Neuronal stem cell (in vitro differentiated cells): ENCODE measurements at regions not wholly inside any gene's neighbourhood (a gene's known extent, or its start where the extent isn't known, plus 50 kb on each side); places are given as distances from the start of the nearest gene placed in this dataset.
A peak's percentile ranks its signal among the peaks of the same experiment; 100 is the strongest.

Source experiments
- DNase-seq: peaks from one replicate; pipeline ENCODE4 v3.0.0-alpha.2; 2013; ENCODE audit warnings: low spot score
- H2AFZ ChIP-seq: one replicate; pipeline ENCODE4 v1.6.1; 2013; ENCODE audit warnings: mild to moderate bottlenecking, low read length, inconsistent platforms
- H2AK5ac ChIP-seq: 2 replicates; pipeline ENCODE4 v1.6.1; 2013; ENCODE audit warnings: low read depth, mild to moderate bottlenecking, inconsistent platforms, low read length, moderate library complexity, mixed read lengths
- H2BK120ac ChIP-seq: 2 replicates; pipeline ENCODE4 v1.6.1; 2013; ENCODE audit warnings: low read depth, mild to moderate bottlenecking, inconsistent platforms, low read length, moderate library complexity, mixed read lengths
- H2BK12ac ChIP-seq: one replicate; pipeline ENCODE4 v1.6.1; 2013; ENCODE audit warnings: low read length, inconsistent platforms
- H2BK15ac ChIP-seq: 2 replicates; pipeline ENCODE4 v1.6.1; 2013; ENCODE audit warnings: mild to moderate bottlenecking, low read length, inconsistent platforms, mixed read lengths
- H2BK5ac ChIP-seq: one replicate; pipeline ENCODE4 v1.6.1; 2013; ENCODE audit warnings: inconsistent platforms, mild to moderate bottlenecking, low read length, moderate library complexity
- H3K14ac ChIP-seq: one replicate; pipeline ENCODE4 v1.6.1; 2013; ENCODE audit warnings: low read length, inconsistent platforms
- H3K18ac ChIP-seq: 2 replicates; pipeline ENCODE4 v1.6.1; 2013; ENCODE audit warnings: low read length, inconsistent platforms
- H3K23ac ChIP-seq: 2 replicates; pipeline ENCODE4 v1.6.1; 2013; ENCODE audit warnings: low read depth, mild to moderate bottlenecking, mixed read lengths, low read length, inconsistent platforms; ENCODE audit not compliant: poor library complexity
- H3K27ac ChIP-seq: replicated peaks from 3 replicates; pipeline ENCODE4 v1.5.1; 2013; ENCODE audit warnings: low read length, inconsistent platforms
- H3K27me3 ChIP-seq, 3 experiments: 2 replicates each; pipeline ENCODE4 v1.6.1; 2013; ENCODE audit warnings: low read length in 3 of 3, mild to moderate bottlenecking in 2 of 3, inconsistent platforms in 1 of 3, low read depth in 1 of 3, mixed read lengths in 1 of 3, moderate library complexity in 1 of 3; ENCODE audit not compliant: control insufficient read depth in 3 of 3, insufficient read depth in 3 of 3
- H3K36me3 ChIP-seq, 2 donors: replicated peaks in 1 of 2; 2 replicates each; pipeline ENCODE4 v1.6.1; 2013; ENCODE audit warnings: low read length in 2 of 2; ENCODE audit not compliant: control insufficient read depth in 2 of 2, insufficient read depth in 2 of 2
- H3K4ac ChIP-seq: 2 replicates; pipeline ENCODE4 v1.6.1; 2013; ENCODE audit warnings: inconsistent platforms, mild to moderate bottlenecking, low read length, moderate library complexity
- H3K4me1 ChIP-seq, 2 donors: 1 replicate in 1 of 2; 2 replicates in 1 of 2; pipeline ENCODE4 v1.6.1; 2013; ENCODE audit warnings: low read length in 2 of 2, low read depth in 1 of 2; ENCODE audit not compliant: control insufficient read depth in 2 of 2, insufficient read depth in 1 of 2
- H3K4me2 ChIP-seq: one replicate; pipeline ENCODE4 v1.6.1; 2013; ENCODE audit warnings: mild to moderate bottlenecking, low read length, inconsistent platforms; ENCODE audit not compliant: insufficient read depth, poor library complexity, severe bottlenecking
- H3K4me3 ChIP-seq, 2 donors: 2 replicates each; pipeline ENCODE4 v1.5.1; 2013; ENCODE audit warnings: low read length in 2 of 2, mild to moderate bottlenecking in 2 of 2, inconsistent platforms in 1 of 2, moderate library complexity in 1 of 2
- H3K79me1 ChIP-seq: one replicate; pipeline ENCODE4 v1.6.1; 2013; ENCODE audit warnings: low read depth, mild to moderate bottlenecking, inconsistent platforms, low read length, moderate library complexity
- H3K9ac ChIP-seq: one replicate; pipeline ENCODE4 v1.6.1; 2013; ENCODE audit warnings: mild to moderate bottlenecking, low read depth, low read length, inconsistent platforms; ENCODE audit not compliant: poor library complexity
- H3K9me3 ChIP-seq, 2 donors: replicated peaks in 1 of 2; 2 replicates each; pipeline versions ENCODE3 to v1.6.1; 2013; ENCODE audit warnings: low read length in 2 of 2, mild to moderate bottlenecking in 2 of 2, inconsistent platforms in 1 of 2, low read depth in 1 of 2, mixed read lengths in 1 of 2, moderate library complexity in 1 of 2; ENCODE audit not compliant: control insufficient read depth in 2 of 2, insufficient read depth in 1 of 2
- H4K8ac ChIP-seq: one replicate; pipeline ENCODE4 v1.6.1; 2013; ENCODE audit warnings: low read depth, mild to moderate bottlenecking, inconsistent platforms, low read length, moderate library complexity
- H4K91ac ChIP-seq: one replicate; pipeline ENCODE4 v1.6.1; 2013; ENCODE audit warnings: low read length, low read depth, mild to moderate bottlenecking, inconsistent platforms; ENCODE audit not compliant: poor library complexity
- WGBS, 2 donors: extraction: QIAGEN DNeasy Blood & Tissue Kit; methylation state at CpG; one replicate each; pipeline ENCODE4 v1.1.7; 2013; ENCODE audit warnings: missing lambda C conversion rate in 2 of 2, mixed read lengths in 1 of 2; ENCODE audit not compliant: insufficient read length in 2 of 2, insufficient replicate concordance in 1 of 2; ENCODE audit errors: extremely low coverage in 2 of 2; 5-methylcytosine and 5-hydroxymethylcytosine counted together

- Histone ChIP-seq H3K4me3 (no peak overlapping the region), H3K4ac (no peak overlapping the region), H3K14ac (no peak overlapping the region), H3K27ac (no peak overlapping the region), H3K4me1 (peaks cover 3 to 7% of the 10 kb centered on the region in 2 donors), H3K36me3 (no peaks in the 10 kb centered on the region), H2AFZ (no peak overlapping the region), H2BK120ac (no peak overlapping the region), H4K8ac (no peak overlapping the region), H2BK5ac (no peak overlapping the region), H3K23ac (no peak overlapping the region), H2BK12ac (no peak overlapping the region), H3K9me3 (peaks cover 0 to 2% of the 10 kb centered on the region in 2 donors), H3K79me1 (no peaks in the 10 kb centered on the region), H2AK5ac (no peak overlapping the region), H3K9ac (no peak overlapping the region), H3K27me3 (no peaks in the 10 kb centered on the region), H2BK15ac (no peak overlapping the region), H4K91ac (no peak overlapping the region), H3K18ac (no peak overlapping the region), H3K4me2 (no peak overlapping the region)
- no CpG with 5 or more reads among the region's 5 CpGs for WGBS, 2 donors
- no peak for DNase-seq
Measured at GRCh38 chr7:41013117-41013516, 689.8 kb downstream of the INHBA start.

DNA sequence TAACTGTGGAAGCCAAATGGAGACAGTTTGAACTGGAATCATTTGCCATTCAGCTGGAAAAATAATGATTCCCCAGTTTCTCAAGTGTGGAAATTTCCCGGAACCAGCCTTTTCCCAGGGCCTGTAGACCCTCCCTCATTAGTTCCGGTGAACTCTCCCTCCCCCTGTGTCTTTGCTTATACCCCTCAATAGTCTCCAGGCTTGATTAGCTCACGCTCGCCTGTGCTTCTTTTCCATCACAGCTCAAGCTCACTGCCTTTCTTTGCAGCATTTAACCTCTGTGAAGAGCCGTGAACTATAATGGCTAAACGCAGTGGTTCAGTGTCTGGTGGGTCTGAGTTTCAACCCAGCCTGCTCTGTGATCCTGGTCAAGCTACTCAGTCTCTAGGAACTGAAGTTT, 690.8 kb downstream of the INHBA start:
- no peak overlapping the region for H4K91ac ChIP-seq
- peaks cover 0 to 2% of the 10 kb centered on the region in 2 donors for H3K9me3 ChIP-seq
- DNase-seq = peak; percentile 20
- H3K14ac ChIP-seq = no peak overlapping the region
- no peak overlapping the region for H2BK15ac ChIP-seq
- H4K8ac ChIP-seq = no peak overlapping the region
- no peak overlapping the region for H3K4me2 ChIP-seq
- no peak overlapping the region for H3K18ac ChIP-seq
- no peak overlapping the region for H3K4me3 ChIP-seq
- H3K4ac ChIP-seq = no peak overlapping the region
- no peaks in the 10 kb centered on the region for H3K27me3 ChIP-seq
- H2AFZ ChIP-seq = peak overlapping the region; percentile 51
- no peaks in the 10 kb centered on the region for H3K36me3 ChIP-seq
- no peak overlapping the region for H3K9ac ChIP-seq
- H2BK120ac ChIP-seq = no peak overlapping the region
- no peak overlapping the region for H2BK12ac ChIP-seq
- H2BK5ac ChIP-seq = no peak overlapping the region
- no peak overlapping the region for H2AK5ac ChIP-seq
- no peak overlapping the region for H3K23ac ChIP-seq
- H3K4me1 ChIP-seq = peaks cover 7 to 12% of the 10 kb centered on the region in 2 donors
- H3K79me1 ChIP-seq = no peaks in the 10 kb centered on the region
- WGBS, 2 donors = no CpG with 5 or more reads among the region's 6 CpGs
- no peak overlapping the region for H3K27ac ChIP-seq

GRCh38 chr7:41010967-41011366, 691.9 kb downstream of the INHBA start:
- peaks cover 7 to 19% of the 10 kb centered on the region in 2 donors for H3K4me1 ChIP-seq
- H3K4me3 ChIP-seq = no peak overlapping the region
- no peak overlapping the region for H4K8ac ChIP-seq
- no peaks in the 10 kb centered on the region for H3K36me3 ChIP-seq
- no peak overlapping the region for H4K91ac ChIP-seq
- H3K14ac ChIP-seq = no peak overlapping the region
- H3K27me3 ChIP-seq = no peaks in the 10 kb centered on the region
- WGBS, 2 donors = no CpG with 5 or more reads among the region's 4 CpGs
- H3K79me1 ChIP-seq = no peaks in the 10 kb centered on the region
- H2BK120ac ChIP-seq = no peak overlapping the region
- DNase-seq = no peak
- H3K9ac ChIP-seq = no peak overlapping the region
- H2BK5ac ChIP-seq = no peak overlapping the region
- peaks cover 0 to 2% of the 10 kb centered on the region in 2 donors for H3K9me3 ChIP-seq
- no peak overlapping the region for H3K4ac ChIP-seq
- no peak overlapping the region for H2BK15ac ChIP-seq
- no peak overlapping the region for H3K23ac ChIP-seq
- H3K4me2 ChIP-seq = no peak overlapping the region
- H3K18ac ChIP-seq = no peak overlapping the region
- H3K27ac ChIP-seq = no peak overlapping the region
- no peak overlapping the region for H2AK5ac ChIP-seq
- no peak overlapping the region for H2BK12ac ChIP-seq
- no peak overlapping the region for H2AFZ ChIP-seq

GRCh38 chr7:41010418-41010817, 692.5 kb downstream of the INHBA start:
- no peak overlapping the region for H4K8ac ChIP-seq
- no peak overlapping the region for H4K91ac ChIP-seq
- H2AK5ac ChIP-seq = no peak overlapping the region
- H3K27me3 ChIP-seq = no peaks in the 10 kb centered on the region
- no peaks in the 10 kb centered on the region for H3K36me3 ChIP-seq
- no peak overlapping the region for H3K4me3 ChIP-seq
- H2BK5ac ChIP-seq = no peak overlapping the region
- WGBS, 2 donors = no CpG with 5 or more reads among the region's 3 CpGs
- no peak for DNase-seq
- no peak overlapping the region for H3K23ac ChIP-seq
- H2AFZ ChIP-seq = no peak overlapping the region
- H3K27ac ChIP-seq = no peak overlapping the region
- no peak overlapping the region for H3K4ac ChIP-seq
- no peak overlapping the region for H3K18ac ChIP-seq
- no peak overlapping the region for H3K9ac ChIP-seq
- H3K4me1 ChIP-seq = peaks cover 6 to 19% of the 10 kb centered on the region in 2 donors
- H3K79me1 ChIP-seq = no peaks in the 10 kb centered on the region
- no peak overlapping the region for H2BK120ac ChIP-seq
- H3K4me2 ChIP-seq = no peak overlapping the region
- H3K9me3 ChIP-seq = peaks cover 0 to 2% of the 10 kb centered on the region in 2 donors
- H3K14ac ChIP-seq = no peak overlapping the region
- H2BK12ac ChIP-seq = no peak overlapping the region
- no peak overlapping the region for H2BK15ac ChIP-seq
